NT2/D1 (cell line): ENCODE measurements at regions not wholly inside any gene's neighbourhood (a gene's known extent, or its start where the extent isn't known, plus 50 kb on each side); places are given as distances from the start of the nearest gene placed in this dataset.

Source experiments
- DNase-seq: peaks from one replicate; pipeline ENCODE4 v3.0.0-alpha.2; 2011; ENCODE audit warnings: low read depth, low spot score
- H3K27me3 ChIP-seq: 2 replicates; pipeline ENCODE4 v1.6.0; 2011; ENCODE audit warnings: mild to moderate bottlenecking; ENCODE audit not compliant: insufficient read length, insufficient read depth
- H3K36me3 ChIP-seq: 2 replicates; pipeline ENCODE4 v1.6.1; 2011; ENCODE audit warnings: mild to moderate bottlenecking, low read length, mixed read lengths; ENCODE audit not compliant: insufficient read depth, insufficient read length
- H3K4me1 ChIP-seq: 2 replicates; pipeline ENCODE4 v1.5.1; 2011; ENCODE audit not compliant: insufficient read depth, insufficient read length
- H3K4me3 ChIP-seq: 2 replicates; pipeline ENCODE4 v1.5.1; 2011; ENCODE audit warnings: low read depth; ENCODE audit not compliant: insufficient read length
- H3K9ac ChIP-seq: 2 replicates; pipeline ENCODE4 v1.6.0; 2011; ENCODE audit warnings: low read depth; ENCODE audit not compliant: insufficient read length
- H3K9me3 ChIP-seq: 2 replicates; pipeline ENCODE4 v1.5.1; 2011; ENCODE audit warnings: mild to moderate bottlenecking, low read length; ENCODE audit not compliant: insufficient read depth
- SUZ12 ChIP-seq: IDR thresholded peaks from 2 replicates; pipeline ENCODE4 v1.6.1; 2011; ENCODE audit not compliant: insufficient read length, insufficient read depth; ENCODE audit errors: extremely low read depth
- YY1 ChIP-seq: IDR thresholded peaks from 2 replicates; pipeline ENCODE4 v1.6.1; 2011; ENCODE audit not compliant: insufficient read length, insufficient read depth
- ZNF274 ChIP-seq: IDR thresholded peaks from 2 replicates; pipeline ENCODE4 v1.6.1; 2011; ENCODE audit warnings: mild to moderate bottlenecking, low read depth, low read length

DNA sequence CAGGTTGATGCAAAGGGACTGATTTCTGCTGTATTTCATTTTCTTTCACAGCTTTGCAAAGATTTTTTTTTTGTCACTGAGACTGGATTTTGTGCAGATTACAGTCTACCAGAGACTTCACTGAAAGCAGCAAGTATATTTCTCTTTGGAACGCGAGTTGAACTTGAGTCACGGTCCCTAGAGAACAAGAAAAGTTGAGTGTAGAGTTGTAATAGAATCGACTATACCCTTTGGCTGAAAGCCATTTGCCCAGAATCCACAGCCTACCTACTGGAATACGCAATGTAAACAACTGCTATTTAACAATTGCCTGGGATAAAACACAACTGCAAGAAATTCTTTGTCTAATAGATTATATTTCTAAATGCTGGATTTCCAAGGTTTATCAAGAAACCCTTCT lies 520.6 kb downstream of the HDGFL1 start:
- no peaks in the 10 kb centered on the region for H3K9me3 ChIP-seq
- no peak for DNase-seq
- no peaks in the 10 kb centered on the region for H3K27me3 ChIP-seq
- H3K9ac ChIP-seq, result no peak overlapping the region
- H3K4me3 ChIP-seq, result no peak overlapping the region
- TF ChIP-seq ZNF274, result no peak
- TF ChIP-seq YY1, result no peak
- TF ChIP-seq SUZ12, result no peak
- H3K36me3 ChIP-seq, result no peaks in the 10 kb centered on the region
- no peaks in the 10 kb centered on the region for H3K4me1 ChIP-seq

DNA sequence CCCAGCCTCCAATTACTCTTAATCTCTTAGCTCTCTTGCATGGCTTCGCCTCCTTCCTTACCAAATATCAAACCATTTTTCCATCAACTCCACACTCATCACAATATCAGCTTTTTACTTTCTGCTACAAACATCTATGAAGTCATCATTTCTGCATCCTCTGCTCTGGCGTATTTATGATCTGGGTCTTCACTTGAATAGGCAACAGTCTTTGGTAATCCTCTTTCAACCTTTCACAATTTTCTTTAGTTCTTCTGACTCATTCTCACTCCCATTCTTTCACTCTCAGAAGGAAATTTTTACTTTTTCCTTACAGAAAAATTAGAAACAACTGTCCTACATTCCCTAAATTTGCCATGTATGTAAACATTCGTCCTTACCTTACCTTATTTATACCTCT lies 522.4 kb downstream of the HDGFL1 start:
- Histone ChIP-seq H3K4me3 (no peak overlapping the region), H3K27me3 (no peaks in the 10 kb centered on the region), H3K9me3 (peaks cover 8% of the 10 kb centered on the region; the same call in 1 of the 2 replicates), H3K4me1 (no peaks in the 10 kb centered on the region), H3K9ac (no peak overlapping the region), H3K36me3 (no peaks in the 10 kb centered on the region)
- no peak for TF ChIP-seq SUZ12
- no peak for TF ChIP-seq YY1
- TF ChIP-seq ZNF274, result no peak
- DNase-seq, result no peak

DNA sequence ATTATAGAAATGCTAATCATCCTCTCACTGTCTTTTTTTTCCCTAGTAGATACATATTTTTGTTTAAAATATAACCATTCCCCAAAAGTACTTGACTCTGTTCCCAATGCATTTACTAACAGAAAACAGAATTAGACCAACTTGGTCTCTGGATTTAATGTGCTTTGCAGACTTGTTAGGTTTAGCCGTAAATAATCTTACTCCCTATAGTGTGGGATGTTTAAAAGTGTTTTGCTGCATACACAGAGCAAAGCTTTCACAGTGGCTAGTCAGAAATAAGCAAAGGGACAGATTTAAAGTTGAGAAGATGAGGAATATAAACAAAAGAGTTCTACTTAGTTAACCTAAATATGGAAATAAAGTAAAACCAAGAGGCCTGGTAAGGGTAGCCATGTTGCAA lies 527.5 kb downstream of the HDGFL1 start:
- Histone ChIP-seq H3K36me3 (no peaks in the 10 kb centered on the region), H3K4me3 (no peak overlapping the region), H3K4me1 (no peaks in the 10 kb centered on the region), H3K27me3 (no peaks in the 10 kb centered on the region), H3K9me3 (peaks cover 10% of the 10 kb centered on the region; the same call in 1 of the 2 replicates), H3K9ac (no peak overlapping the region)
- DNase-seq, result no peak
- no peak for TF ChIP-seq YY1
- TF ChIP-seq ZNF274, result no peak
- no peak for TF ChIP-seq SUZ12

DNA sequence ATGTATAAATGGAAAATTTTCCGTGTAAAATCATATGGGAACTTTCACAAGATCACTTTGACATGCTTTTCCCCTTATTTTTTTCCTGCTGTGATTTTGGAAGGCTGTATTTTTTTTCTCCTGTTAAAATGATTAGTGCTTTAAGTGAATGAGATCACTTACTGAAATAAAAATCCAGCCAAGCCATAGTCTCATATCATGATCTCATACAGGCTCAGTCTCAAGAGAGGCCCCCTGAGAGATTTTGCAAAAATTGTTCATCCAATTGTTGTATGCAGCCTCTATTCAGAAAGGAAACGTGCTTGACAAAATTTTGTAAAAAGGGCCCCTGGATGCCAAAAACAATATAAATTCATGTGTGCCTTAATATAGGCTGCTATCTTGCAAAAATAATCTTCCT lies 528.2 kb downstream of the HDGFL1 start:
- Histone ChIP-seq H3K9ac (no peak overlapping the region), H3K27me3 (no peaks in the 10 kb centered on the region), H3K36me3 (no peaks in the 10 kb centered on the region), H3K4me3 (no peak overlapping the region), H3K4me1 (no peaks in the 10 kb centered on the region), H3K9me3 (peaks cover 10% of the 10 kb centered on the region; the same call in 1 of the 2 replicates)
- TF ChIP-seq YY1 (no peak), SUZ12 (no peak), ZNF274 (no peak)
- no peak for DNase-seq

DNA sequence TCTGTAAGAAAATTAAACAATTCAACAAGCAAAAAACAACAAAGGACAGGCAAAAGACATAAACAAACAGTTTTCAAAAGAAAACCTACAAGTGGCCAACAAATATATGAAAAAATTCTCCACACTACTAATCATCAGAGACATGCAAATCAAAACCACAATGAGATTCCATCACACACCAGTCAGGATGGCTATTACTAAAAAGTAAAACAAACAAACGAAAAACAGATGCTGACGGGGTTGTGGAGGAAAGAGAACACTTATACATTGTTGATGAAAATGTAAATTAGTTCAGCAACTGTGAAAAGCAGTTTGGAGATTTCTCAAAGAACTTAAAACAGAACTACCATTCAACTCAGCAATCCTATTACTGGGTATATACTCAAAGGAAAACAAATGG lies 537.6 kb downstream of the HDGFL1 start:
- Histone ChIP-seq H3K9ac (no peak overlapping the region), H3K9me3 (no peaks in the 10 kb centered on the region), H3K4me3 (no peak overlapping the region), H3K27me3 (no peaks in the 10 kb centered on the region), H3K36me3 (no peaks in the 10 kb centered on the region), H3K4me1 (no peaks in the 10 kb centered on the region)
- TF ChIP-seq ZNF274, result no peak
- no peak for TF ChIP-seq SUZ12
- no peak for TF ChIP-seq YY1
- no peak for DNase-seq

DNA sequence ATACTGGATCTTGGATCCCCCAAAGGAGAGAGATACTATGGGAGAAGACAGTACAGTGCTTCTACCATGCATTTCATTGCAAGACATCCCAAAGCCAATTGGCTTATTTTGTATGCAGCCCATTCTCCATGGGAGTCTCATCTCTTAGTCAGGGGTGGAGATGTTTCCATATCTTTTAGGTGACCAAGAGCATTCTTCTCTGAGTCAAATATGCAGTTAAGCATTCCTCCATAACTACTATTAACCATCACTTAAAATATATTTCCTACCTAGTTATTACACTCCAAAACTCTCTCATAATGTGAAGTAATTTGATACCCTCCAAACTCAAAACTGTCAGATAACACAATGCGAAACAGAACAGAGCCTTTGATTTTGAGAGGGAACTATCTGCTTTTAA lies 542.6 kb downstream of the HDGFL1 start:
- Histone ChIP-seq H3K9ac (no peak overlapping the region), H3K4me1 (no peaks in the 10 kb centered on the region), H3K36me3 (no peaks in the 10 kb centered on the region), H3K9me3 (peaks cover 10% of the 10 kb centered on the region), H3K27me3 (no peaks in the 10 kb centered on the region), H3K4me3 (no peak overlapping the region)
- TF ChIP-seq SUZ12 (no peak), ZNF274 (no peak), YY1 (no peak)
- DNase-seq, result no peak

DNA sequence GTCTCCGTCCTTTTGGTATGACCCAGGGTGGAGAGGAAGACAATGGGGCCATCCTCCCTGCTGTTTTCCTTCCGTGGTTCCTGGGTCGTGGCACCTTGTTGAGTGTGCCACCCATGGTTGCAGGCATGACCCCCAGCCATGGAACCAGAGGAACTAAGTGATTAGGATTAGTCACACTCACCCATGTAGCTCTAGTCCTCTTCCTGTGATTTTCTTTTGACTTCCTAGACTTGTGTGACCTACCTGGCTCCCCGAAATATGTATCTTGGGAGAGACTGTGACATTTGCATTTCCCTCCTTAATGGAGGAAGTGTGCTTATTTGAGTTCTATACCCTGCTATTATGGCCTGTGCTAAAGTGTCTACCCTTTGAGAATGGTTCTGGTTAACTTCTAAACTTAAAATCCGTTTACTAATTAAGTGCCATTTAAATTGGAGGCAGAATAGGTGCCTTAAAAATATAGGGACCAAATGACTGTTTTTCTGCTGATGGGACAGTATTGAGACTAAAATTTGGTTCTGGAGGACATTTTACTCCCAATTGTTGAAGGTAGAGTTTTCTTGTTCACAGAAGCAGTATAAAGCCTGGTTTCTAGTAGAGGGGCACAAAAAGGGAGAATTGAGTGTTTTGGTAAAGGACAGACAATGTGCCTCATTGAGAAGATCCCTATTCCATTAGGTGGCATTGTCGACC lies 545.6 kb downstream of the HDGFL1 start:
- H3K4me1 ChIP-seq, result no peaks in the 10 kb centered on the region
- H3K27me3 ChIP-seq, result no peaks in the 10 kb centered on the region
- no peak for DNase-seq
- no peak overlapping the region for H3K9ac ChIP-seq
- TF ChIP-seq SUZ12 (no peak), ZNF274 (no peak), YY1 (no peak)
- H3K9me3 ChIP-seq, result peaks cover 10% of the 10 kb centered on the region
- H3K36me3 ChIP-seq, result no peaks in the 10 kb centered on the region
- H3K4me3 ChIP-seq, result no peak overlapping the region

DNA sequence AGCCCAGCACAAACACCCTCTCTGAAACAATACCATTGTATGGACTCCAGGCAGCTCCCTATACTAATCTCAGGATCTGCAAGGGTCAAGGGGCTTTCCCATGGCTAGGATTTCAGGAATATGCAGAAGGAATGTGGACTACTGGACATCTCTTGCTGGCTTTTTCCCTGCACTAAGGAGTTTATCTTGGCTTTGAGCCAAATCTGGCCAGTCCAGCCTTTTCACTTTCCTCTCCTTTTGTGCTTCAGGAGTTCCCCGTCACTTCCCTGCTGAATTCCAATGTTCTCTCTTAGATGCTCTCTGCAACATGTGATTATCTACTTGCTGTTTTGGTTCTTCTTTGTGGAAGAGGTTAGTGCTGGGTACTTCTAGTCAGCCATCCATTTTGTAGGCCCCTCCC lies 568.2 kb downstream of the HDGFL1 start:
- TF ChIP-seq YY1 (no peak), ZNF274 (no peak), SUZ12 (no peak)
- H3K4me3 ChIP-seq, result no peak overlapping the region
- DNase-seq, result no peak
- H3K9ac ChIP-seq, result no peak overlapping the region
- H3K9me3 ChIP-seq, result no peaks in the 10 kb centered on the region
- H3K27me3 ChIP-seq, result no peaks in the 10 kb centered on the region
- H3K36me3 ChIP-seq, result no peaks in the 10 kb centered on the region
- no peaks in the 10 kb centered on the region for H3K4me1 ChIP-seq
